ENCODE measurements at regions not wholly inside any gene's neighbourhood (a gene's known extent, or its start where the extent isn't known, plus 50 kb on each side); places are given as distances from the start of the nearest gene placed in this dataset.

- Histone ChIP-seq H2AFZ (ENCODE audit: insufficient read depth, low read depth, low read length, poor library complexity, severe bottlenecking) (no peak overlapping the region), H3K4me2 (replicated peaks; ENCODE audit: low read depth, low read length, poor library complexity, severe bottlenecking) (no peak overlapping the region), H3K4me1 (ENCODE audit: control insufficient read depth in 2 of 2, insufficient read depth in 2 of 2, low read length in 2 of 2) (no peaks in the 10 kb centered on the region), H3K27me3 (replicated peaks in 1 of 4; ENCODE audit: control extremely low read depth in 1 of 4, control insufficient read depth in 3 of 4, insufficient read depth in 4 of 4, low read length in 3 of 4) (peaks cover 0 to 11% (median 1%) of the 10 kb centered on the region in 4 experiments), H3K27ac (ENCODE audit: low read length in 2 of 2) (no peak overlapping the region), H3K4me3 (ENCODE audit: control extremely low read depth in 1 of 5, extremely low read depth in 1 of 5, insufficient read depth in 1 of 5, low read depth in 2 of 5, low read length in 4 of 5) (no peak overlapping the region), H3K36me3 (replicated peaks in 1 of 2; ENCODE audit: control extremely low read depth in 1 of 2, control insufficient read depth in 1 of 2, extremely low read depth in 1 of 2, insufficient read depth in 2 of 2, low read length in 1 of 2) (no peaks in the 10 kb centered on the region), H4K20me1 (ENCODE audit: control insufficient read depth, insufficient read depth, low read length, poor library complexity, severe bottlenecking) (no peaks in the 10 kb centered on the region), H3K79me2 (ENCODE audit: control insufficient read depth, insufficient read depth, low read length) (no peaks in the 10 kb centered on the region), H3K9me3 (ENCODE audit: control extremely low read depth in 1 of 3, control insufficient read depth in 2 of 3, insufficient read depth in 1 of 3, low read length in 2 of 3) (no peaks in the 10 kb centered on the region), H3K9ac (ENCODE audit: low read length) (no peak overlapping the region)
- ChIA-PET POLR2A (no interaction called here), CTCF (no interaction called here)
- DNase-seq, result no peak
- Mint-ChIP-seq H3K4me1 (no peaks in the 10 kb centered on the region), H3K27ac (no peak overlapping the region), H3K4me3 (no peak overlapping the region), H3K9me3 (ENCODE audit: insufficient read depth) (peaks cover under 1% of the 10 kb centered on the region), H3K27me3 (peaks cover 30% of the 10 kb centered on the region)
- intact Hi-C loops (cut with micrococcal nuclease), result no loop called here
- no peak for TF ChIP-seq EZH2 (IDR thresholded peaks at IDR 0.05; ENCODE audit: borderline replicate concordance, insufficient read depth, low read depth, low read length, poor library complexity, severe bottlenecking)
- no peak for TF ChIP-seq CTCF (IDR thresholded peaks at IDR 0.05)
- ATAC-seq (ENCODE audit: low read depth), result no peak
- WGBS (ENCODE audit: insufficient coverage), result 88% methylated on average over 3 of the region's 4 CpGs
Observed at GRCh38 chr20:24242763-24243162, 226.7 kb upstream of the SYNDIG1 start.

GRCh38 chr20:24241466-24241865 is 228.0 kb upstream of the SYNDIG1 start:
- no peak overlapping the region for H3K4me2 ChIP-seq (replicated peaks; ENCODE audit: low read depth, low read length, poor library complexity, severe bottlenecking)
- no peak overlapping the region for H3K4me3 ChIP-seq (ENCODE audit: control extremely low read depth in 1 of 5, extremely low read depth in 1 of 5, insufficient read depth in 1 of 5, low read depth in 2 of 5, low read length in 4 of 5)
- no peaks in the 10 kb centered on the region for H3K36me3 ChIP-seq (replicated peaks in 1 of 2; ENCODE audit: control extremely low read depth in 1 of 2, control insufficient read depth in 1 of 2, extremely low read depth in 1 of 2, insufficient read depth in 2 of 2, low read length in 1 of 2)
- H3K79me2 ChIP-seq (ENCODE audit: control insufficient read depth, insufficient read depth, low read length), result no peaks in the 10 kb centered on the region
- 98% methylated on average over 5 of the region's 7 CpGs for WGBS (ENCODE audit: insufficient coverage)
- no peaks in the 10 kb centered on the region for H3K9me3 ChIP-seq (ENCODE audit: control extremely low read depth in 1 of 3, control insufficient read depth in 2 of 3, insufficient read depth in 1 of 3, low read length in 2 of 3)
- TF ChIP-seq EZH2 (IDR thresholded peaks at IDR 0.05; ENCODE audit: borderline replicate concordance, insufficient read depth, low read depth, low read length, poor library complexity, severe bottlenecking) (no peak), CTCF (IDR thresholded peaks at IDR 0.05) (no peak)
- ATAC-seq (ENCODE audit: low read depth), result no peak
- DNase-seq, result no peak
- no peak overlapping the region for H3K4me3 Mint-ChIP-seq
- H3K27ac Mint-ChIP-seq, result no peak overlapping the region
- no peaks in the 10 kb centered on the region for H3K4me1 ChIP-seq (ENCODE audit: control insufficient read depth in 2 of 2, insufficient read depth in 2 of 2, low read length in 2 of 2)
- H2AFZ ChIP-seq (ENCODE audit: insufficient read depth, low read depth, low read length, poor library complexity, severe bottlenecking), result no peak overlapping the region
- intact Hi-C loops (cut with micrococcal nuclease), result no loop called here
- POLR2A ChIA-PET, result no interaction called here
- H3K27me3 Mint-ChIP-seq, result peaks cover 26% of the 10 kb centered on the region
- CTCF ChIA-PET, result no interaction called here
- H3K9ac ChIP-seq (ENCODE audit: low read length), result no peak overlapping the region
- H3K4me1 Mint-ChIP-seq, result no peaks in the 10 kb centered on the region
- H3K27ac ChIP-seq (ENCODE audit: low read length in 2 of 2), result no peak overlapping the region
- no peaks in the 10 kb centered on the region for H4K20me1 ChIP-seq (ENCODE audit: control insufficient read depth, insufficient read depth, low read length, poor library complexity, severe bottlenecking)
- H3K9me3 Mint-ChIP-seq (ENCODE audit: insufficient read depth), result no peaks in the 10 kb centered on the region
- H3K27me3 ChIP-seq (replicated peaks in 1 of 4; ENCODE audit: control extremely low read depth in 1 of 4, control insufficient read depth in 3 of 4, insufficient read depth in 4 of 4, low read length in 3 of 4), result peaks cover 0 to 5% (median 1%) of the 10 kb centered on the region in 4 experiments
